Calu3 (cell line): ENCODE measurements at regions not wholly inside any gene's neighbourhood (a gene's known extent, or its start where the extent isn't known, plus 50 kb on each side); places are given as distances from the start of the nearest gene placed in this dataset.
"Not testable (repeated sequence)": the region's sequence is repeated elsewhere in the genome, so short reads cannot be mapped to it uniquely, and the experiment has no call there.

Experiments
- BruUV-seq: library from RNA; stranded (reverse); fragments of 400-500 nt; replicated peaks from 2 replicates; lab custom pipeline; 2021; lab: Mats Ljungman, UMichigan
- CTCF ChIA-PET: fragments of 300-600 bp; sonication (Branson Sonifier 250); formaldehyde crosslinking; loops from one replicate; lab custom pipeline; 2022; ENCODE audit warnings: antibody characterized with exemption; lab: Charles Lee
- DNase-seq: peaks from one replicate; pipeline ENCODE4 v3.0.0; 2022
- H3K27ac Mint-ChIP-seq: one replicate; pipeline ENCODE4 v1.8.0; 2022; ENCODE audit warnings: mixed read lengths; ENCODE audit not compliant: unreplicated experiment
- H3K27me3 Mint-ChIP-seq: one replicate; pipeline ENCODE4 v1.8.0; 2022; ENCODE audit warnings: mixed read lengths; ENCODE audit not compliant: unreplicated experiment
- H3K36me3 Mint-ChIP-seq: one replicate; pipeline ENCODE4 v1.8.0; 2022; ENCODE audit warnings: mild to moderate bottlenecking, moderate library complexity, mixed read lengths; ENCODE audit not compliant: insufficient read depth, unreplicated experiment
- H3K4me1 Mint-ChIP-seq: one replicate; pipeline ENCODE4 v1.8.0; 2022; ENCODE audit warnings: mild to moderate bottlenecking, low read depth, mixed read lengths; ENCODE audit not compliant: unreplicated experiment
- H3K4me3 Mint-ChIP-seq: one replicate; pipeline ENCODE4 v1.8.0; 2022; ENCODE audit warnings: mild to moderate bottlenecking, low read depth, moderate library complexity, mixed read lengths; ENCODE audit not compliant: unreplicated experiment
- H3K9me3 Mint-ChIP-seq: one replicate; pipeline ENCODE4 v1.8.0; 2022; ENCODE audit warnings: low read depth, mixed read lengths; ENCODE audit not compliant: unreplicated experiment
- intact Hi-C: fragments of 100-400 bp; cut with micrococcal nuclease; formaldehyde crosslinking; loops from one replicate; pipeline ENCODE4 v1.10.0; 2022; ENCODE audit not compliant: unreplicated experiment
- TF ChIP-seq, protein P1 (sequence below): fragments of 200-600 bp; IDR thresholded peaks from one replicate; pipeline ENCODE4 v1.8.0; 2022; ENCODE audit warnings: antibody characterized with exemption; ENCODE audit not compliant: unreplicated experiment

DNA sequence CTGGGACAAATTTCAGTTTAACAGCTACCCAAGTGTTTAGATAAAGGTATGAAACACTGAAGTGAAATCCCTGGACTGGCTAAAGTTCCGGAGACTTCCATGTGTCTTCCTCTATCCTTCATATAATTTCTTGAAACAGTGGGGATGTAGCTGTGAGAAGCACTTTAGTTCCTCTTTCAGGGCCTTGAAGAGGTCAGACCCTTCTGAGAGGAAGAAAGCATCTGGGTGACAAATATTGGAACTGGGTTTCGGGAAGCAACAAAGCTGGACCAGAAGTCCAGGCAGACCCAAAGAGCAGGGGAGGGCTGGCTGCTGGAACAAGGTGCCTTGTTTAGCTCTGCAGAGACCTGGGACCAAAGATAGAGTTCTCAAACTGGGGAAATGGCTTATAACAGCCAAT lies 75.4 kb upstream of the ZFAND5 start:
- Mint-ChIP-seq H3K27ac (no peak overlapping the region), H3K9me3 (no peaks in the 10 kb centered on the region), H3K36me3 (no peaks in the 10 kb centered on the region), H3K27me3 (no peaks in the 10 kb centered on the region), H3K4me3 (no peak overlapping the region), H3K4me1 (peaks cover 26% of the 10 kb centered on the region)
- BruUV-seq, result no TSS peak
- CTCF ChIA-PET, result no interaction called here
- intact Hi-C loops, result loop anchor here (5.0 to 10.0 kb wide), 3 partner anchors 37 to 144 kb away; partner anchors contain the start of gene TMC1
- TF ChIP-seq, protein P1, sequence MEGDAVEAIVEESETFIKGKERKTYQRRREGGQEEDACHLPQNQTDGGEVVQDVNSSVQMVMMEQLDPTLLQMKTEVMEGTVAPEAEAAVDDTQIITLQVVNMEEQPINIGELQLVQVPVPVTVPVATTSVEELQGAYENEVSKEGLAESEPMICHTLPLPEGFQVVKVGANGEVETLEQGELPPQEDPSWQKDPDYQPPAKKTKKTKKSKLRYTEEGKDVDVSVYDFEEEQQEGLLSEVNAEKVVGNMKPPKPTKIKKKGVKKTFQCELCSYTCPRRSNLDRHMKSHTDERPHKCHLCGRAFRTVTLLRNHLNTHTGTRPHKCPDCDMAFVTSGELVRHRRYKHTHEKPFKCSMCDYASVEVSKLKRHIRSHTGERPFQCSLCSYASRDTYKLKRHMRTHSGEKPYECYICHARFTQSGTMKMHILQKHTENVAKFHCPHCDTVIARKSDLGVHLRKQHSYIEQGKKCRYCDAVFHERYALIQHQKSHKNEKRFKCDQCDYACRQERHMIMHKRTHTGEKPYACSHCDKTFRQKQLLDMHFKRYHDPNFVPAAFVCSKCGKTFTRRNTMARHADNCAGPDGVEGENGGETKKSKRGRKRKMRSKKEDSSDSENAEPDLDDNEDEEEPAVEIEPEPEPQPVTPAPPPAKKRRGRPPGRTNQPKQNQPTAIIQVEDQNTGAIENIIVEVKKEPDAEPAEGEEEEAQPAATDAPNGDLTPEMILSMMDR, result no peak
- DNase-seq, result no peak

DNA sequence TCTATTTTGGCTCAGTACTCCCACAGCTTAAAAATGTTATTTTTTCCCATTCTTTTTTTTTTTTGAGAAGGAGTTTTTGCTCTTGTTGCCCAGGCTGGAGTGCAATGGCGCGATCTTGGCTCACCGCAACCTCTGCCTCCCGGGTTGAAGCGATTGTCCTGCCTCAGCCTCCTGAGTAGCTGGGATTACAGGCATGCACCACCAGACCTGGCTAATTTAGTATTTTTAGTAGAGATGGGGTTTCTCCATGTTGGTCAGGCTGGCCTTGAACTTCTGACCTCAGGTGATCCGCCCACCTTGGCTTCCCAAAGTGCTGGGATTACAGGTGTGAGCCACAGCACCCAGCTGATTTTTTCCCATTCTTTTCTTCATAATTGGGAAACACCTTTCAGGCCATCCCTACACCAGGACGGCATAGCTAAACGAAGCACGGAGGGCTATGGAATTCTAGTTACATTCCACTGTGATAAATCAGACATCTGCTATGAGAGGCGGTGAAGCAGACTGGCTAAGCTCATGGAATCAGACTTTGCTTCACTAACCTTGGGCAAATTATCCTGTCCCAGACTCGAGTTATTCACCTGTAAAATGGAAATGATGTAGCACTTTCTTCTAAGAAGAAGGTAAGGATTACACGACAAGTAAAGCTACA lies 68.7 kb upstream of the ZFAND5 start:
- H3K4me3 Mint-ChIP-seq, H3K9me3 Mint-ChIP-seq, H3K27ac Mint-ChIP-seq, intact Hi-C loops, H3K36me3 Mint-ChIP-seq, BruUV-seq, H3K4me1 Mint-ChIP-seq, H3K27me3 Mint-ChIP-seq: not testable (repeated sequence)
- peak; percentile 9 for DNase-seq
- CTCF ChIA-PET, result interaction anchor here (1.0 kb wide), 1 partner anchor 121 kb away, joined by 3 read pairs; no protein-coding TSS in a partner anchor

DNA sequence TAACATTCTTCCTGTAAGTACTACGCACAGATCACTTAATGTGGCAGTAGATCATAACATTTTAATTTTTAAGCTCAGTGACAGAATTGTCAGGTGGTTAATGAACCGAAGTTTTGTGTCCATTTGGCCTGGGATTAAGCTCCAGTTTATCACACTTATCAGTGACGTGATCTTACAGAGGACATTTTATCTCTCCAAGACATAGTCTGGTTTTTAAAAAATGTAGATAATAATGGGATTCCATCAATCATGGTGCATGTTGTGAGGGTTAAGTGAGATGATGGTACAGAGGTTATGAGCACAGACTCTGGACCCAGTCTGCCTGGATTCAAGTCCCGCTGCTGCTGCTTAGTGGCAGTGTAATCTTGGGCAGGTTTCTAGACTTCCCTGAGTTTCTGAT lies 66.0 kb upstream of the ZFAND5 start:
- CTCF ChIA-PET, result interaction anchor here (0.6 kb wide), 1 partner anchor 186 kb away, joined by 5 read pairs; no protein-coding TSS in a partner anchor
- TF ChIP-seq, protein P1, result no peak
- no peaks in the 10 kb centered on the region for H3K9me3 Mint-ChIP-seq
- DNase-seq, result no peak
- no peaks in the 10 kb centered on the region for H3K4me1 Mint-ChIP-seq
- no peak overlapping the region for H3K4me3 Mint-ChIP-seq
- no peaks in the 10 kb centered on the region for H3K27me3 Mint-ChIP-seq
- H3K36me3 Mint-ChIP-seq, result no peaks in the 10 kb centered on the region
- BruUV-seq, result no TSS peak
- no peak overlapping the region for H3K27ac Mint-ChIP-seq
- intact Hi-C loops, result no loop called here

DNA sequence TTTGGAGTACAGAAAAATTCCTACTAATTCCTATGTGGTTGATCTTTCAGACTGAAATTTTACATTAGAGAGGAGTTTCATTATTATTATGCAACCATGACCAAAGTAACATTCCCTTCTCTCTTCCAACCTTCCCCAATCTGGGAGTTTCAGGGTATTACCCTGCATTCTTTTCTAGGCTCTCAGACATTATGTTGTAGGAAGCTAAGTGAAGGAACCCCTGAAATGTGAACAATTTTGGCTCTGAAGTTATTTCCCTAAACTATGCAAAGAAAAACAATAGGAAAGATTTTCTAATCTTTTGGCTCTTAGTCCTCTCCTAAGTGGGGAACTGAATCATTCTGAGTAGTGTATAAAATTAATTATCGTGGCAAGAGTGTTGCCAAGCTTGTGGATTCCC lies 63.3 kb upstream of the ZFAND5 start:
- BruUV-seq, result no TSS peak
- Mint-ChIP-seq H3K36me3 (peaks cover 3% of the 10 kb centered on the region), H3K4me1 (no peaks in the 10 kb centered on the region), H3K27me3 (no peaks in the 10 kb centered on the region), H3K27ac (no peak overlapping the region), H3K9me3 (no peaks in the 10 kb centered on the region), H3K4me3 (no peak overlapping the region)
- no peak for DNase-seq
- TF ChIP-seq, protein P1, result no peak
- intact Hi-C loops, result no loop called here
- CTCF ChIA-PET, result no interaction called here

GRCh38 chr9:72427801-72428200 lies 62.8 kb upstream of the ZFAND5 start:
- Mint-ChIP-seq H3K27ac (no peak overlapping the region), H3K27me3 (no peaks in the 10 kb centered on the region), H3K9me3 (no peaks in the 10 kb centered on the region), H3K36me3 (peaks cover 3% of the 10 kb centered on the region), H3K4me3 (no peak overlapping the region), H3K4me1 (no peaks in the 10 kb centered on the region)
- DNase-seq, result no peak
- intact Hi-C loops, result no loop called here
- no TSS peak for BruUV-seq
- CTCF ChIA-PET, result no interaction called here
- TF ChIP-seq, protein P1, result no peak
